NCI-H187 treated with DMSO at 0.1 percent for 48 hours (cell line): ENCODE measurements at regions not wholly inside any gene's neighbourhood (a gene's known extent, or its start where the extent isn't known, plus 50 kb on each side); places are given as distances from the start of the nearest gene placed in this dataset.
"Not testable (repeated sequence)": the region's sequence is repeated elsewhere in the genome, so short reads cannot be mapped to it uniquely, and the experiment has no call there.

ENCODE experiments used
- DNase-seq: peaks from one replicate; lab custom pipeline; 2025; lab: John Stamatoyannopoulos, UW

GRCh38 chr5:164300295-164300694 lies 794.9 kb downstream of the MAT2B start:
- DNase-seq, result no peak

DNA sequence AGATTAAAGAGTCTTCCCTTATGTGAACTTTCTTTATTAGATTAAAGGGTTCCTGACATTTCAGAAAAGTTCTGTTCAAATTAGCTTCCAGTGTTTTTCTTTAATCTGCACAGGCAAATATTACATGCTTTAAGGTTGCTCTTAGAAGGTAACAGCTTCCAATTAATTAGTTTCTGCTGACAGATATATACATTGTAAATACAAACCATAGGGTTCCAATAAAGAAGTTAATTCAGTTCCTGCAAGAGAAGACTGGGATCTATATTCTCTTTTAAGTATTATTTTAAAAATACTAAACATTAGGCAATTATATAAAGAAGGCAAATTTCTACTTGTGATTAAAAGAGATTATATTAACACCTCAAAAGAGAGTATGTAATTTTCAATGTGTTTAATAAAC lies 795.7 kb downstream of the MAT2B start:
- DNase-seq, result no peak

DNA sequence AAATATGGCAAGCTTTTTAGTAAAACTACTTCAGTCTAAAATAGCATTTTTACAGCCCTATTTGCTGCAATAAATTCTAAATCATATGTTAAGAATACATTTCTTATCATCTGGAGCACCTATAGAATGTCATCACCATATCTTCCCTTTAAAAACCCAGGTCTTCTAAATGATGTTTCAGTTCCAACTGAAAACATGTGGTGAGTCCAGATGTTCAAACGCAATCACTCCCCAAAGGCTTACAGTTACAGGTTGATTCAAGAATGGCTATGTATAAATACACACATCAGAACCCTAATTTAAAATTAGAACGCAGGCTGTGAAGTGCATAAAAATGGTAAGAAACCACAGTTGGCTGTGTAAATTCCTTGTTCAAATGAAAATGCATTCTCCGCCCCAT lies 796.3 kb downstream of the MAT2B start:
- DNase-seq, result no peak

- no peak for DNase-seq
Observed at GRCh38 chr5:164302533-164303235, 797.3 kb downstream of the MAT2B start.

GRCh38 chr5:164303646-164304215 lies 798.3 kb downstream of the MAT2B start:
- no peak for DNase-seq

DNA sequence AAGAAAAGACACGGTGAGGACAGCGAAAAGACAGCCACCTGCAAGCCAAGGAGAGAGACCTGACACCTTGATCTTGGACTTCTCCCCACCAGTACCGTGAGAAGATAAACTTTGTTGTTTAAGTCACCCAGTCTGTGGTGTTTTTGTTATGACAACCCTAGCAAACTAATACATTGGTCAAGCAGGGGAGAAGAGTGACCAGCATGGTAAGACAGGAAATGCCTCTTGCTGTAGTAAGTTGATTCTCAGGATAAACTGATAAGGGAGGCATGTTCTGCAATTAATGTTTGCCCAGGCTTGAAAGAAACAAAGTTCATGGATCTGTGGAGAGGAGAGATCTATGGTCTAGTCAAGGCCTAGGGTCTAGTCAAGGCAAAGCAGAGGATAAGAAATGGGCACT lies 801.2 kb downstream of the MAT2B start:
- DNase-seq, result no peak

DNA sequence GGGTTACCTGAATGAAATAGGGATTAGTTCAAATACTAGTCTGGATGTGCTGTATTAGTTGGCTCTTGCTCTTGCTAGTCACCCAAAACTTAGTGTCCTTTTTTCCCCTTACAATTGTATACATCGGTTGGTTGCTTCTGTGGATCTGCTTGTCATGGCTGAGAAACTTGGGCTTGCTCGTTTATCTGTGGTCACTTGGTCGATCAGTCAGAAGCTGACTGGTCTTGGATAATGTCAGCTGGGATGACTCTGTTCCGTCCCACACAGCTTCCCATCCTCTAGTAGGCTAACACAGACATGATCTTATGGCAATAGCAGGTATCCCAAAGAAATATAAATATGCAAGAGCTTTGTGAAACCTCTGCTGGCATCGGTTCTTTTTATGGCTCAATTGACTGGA lies 807.4 kb downstream of the MAT2B start:
- no peak for DNase-seq

DNA sequence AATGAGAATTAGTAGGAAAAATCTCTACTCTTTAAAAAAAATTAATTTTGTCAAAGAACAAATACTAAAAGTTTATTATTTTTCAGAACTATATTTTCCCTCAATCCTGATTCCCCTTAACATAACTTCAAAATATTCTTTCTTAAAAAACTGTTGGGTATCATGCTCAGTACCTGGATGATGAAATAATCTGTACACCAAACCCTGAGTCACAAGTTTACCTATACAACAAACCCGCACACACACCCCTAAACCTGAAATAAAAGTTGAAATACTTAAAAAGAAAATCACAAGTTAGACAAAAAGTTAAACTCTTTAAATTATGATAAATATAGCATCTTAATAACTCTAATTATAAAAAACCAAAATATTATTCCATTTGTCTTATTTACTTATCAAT lies 812.3 kb downstream of the MAT2B start:
- no peak for DNase-seq

DNA sequence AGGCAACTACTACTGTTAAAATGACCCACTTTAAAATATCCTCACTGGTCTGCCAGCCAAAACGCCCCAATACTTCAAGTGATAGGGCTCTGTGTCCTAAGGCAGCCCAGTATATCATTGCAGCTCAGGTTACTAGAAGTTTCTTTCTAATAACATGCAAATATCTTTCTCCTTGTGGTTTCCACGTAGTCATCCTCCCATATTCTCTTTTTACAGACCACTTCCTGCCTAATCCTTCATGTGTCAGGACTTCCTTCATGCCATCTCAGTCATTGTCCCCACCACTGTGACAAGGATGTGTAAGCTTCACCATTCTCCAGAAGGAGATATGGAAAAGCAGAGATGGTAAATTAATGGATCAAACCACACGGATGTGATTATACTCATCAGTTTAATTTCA lies 813.7 kb downstream of the MAT2B start:
- no peak for DNase-seq

DNA sequence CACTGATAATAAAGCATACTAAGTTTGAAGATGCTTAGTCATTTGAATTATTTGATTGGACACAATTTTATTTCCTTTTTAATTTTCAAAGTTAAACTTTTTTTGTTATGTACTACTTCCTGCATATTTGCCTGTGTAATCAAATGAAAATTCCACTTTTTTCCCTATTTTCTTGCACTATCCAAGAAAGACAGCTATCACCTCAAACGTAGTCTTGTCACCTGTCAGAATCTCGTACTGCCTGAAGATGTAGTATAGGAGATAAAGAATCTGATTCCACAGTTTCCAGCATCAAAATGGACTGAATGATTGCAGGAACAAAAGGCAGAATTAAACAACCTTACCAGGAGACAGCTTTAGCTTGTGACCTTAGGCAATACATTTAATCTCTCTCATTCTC lies 818.8 kb downstream of the MAT2B start:
- no peak for DNase-seq

GRCh38 chr5:164326219-164326618 lies 820.8 kb downstream of the MAT2B start:
- DNase-seq, result no peak

DNA sequence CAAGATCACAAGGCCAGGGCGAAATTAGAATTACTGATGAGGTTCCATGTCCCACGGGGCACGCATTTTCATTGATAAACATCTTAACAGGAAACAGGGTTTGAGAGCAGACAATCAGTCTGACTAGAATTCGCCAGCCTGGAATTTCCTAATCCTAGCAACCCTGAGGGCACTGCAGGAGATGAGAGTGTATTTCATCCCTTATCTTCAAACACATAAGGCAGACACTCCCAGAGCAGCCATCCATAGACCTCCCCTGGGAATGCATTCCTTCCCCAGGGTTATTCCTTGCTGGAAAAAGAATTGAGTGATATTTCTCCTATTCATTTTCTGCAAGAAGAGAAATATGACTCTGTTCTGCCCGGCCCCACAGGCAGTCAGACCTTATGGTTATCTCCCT lies 821.7 kb downstream of the MAT2B start:
- not testable (repeated sequence) for DNase-seq

DNA sequence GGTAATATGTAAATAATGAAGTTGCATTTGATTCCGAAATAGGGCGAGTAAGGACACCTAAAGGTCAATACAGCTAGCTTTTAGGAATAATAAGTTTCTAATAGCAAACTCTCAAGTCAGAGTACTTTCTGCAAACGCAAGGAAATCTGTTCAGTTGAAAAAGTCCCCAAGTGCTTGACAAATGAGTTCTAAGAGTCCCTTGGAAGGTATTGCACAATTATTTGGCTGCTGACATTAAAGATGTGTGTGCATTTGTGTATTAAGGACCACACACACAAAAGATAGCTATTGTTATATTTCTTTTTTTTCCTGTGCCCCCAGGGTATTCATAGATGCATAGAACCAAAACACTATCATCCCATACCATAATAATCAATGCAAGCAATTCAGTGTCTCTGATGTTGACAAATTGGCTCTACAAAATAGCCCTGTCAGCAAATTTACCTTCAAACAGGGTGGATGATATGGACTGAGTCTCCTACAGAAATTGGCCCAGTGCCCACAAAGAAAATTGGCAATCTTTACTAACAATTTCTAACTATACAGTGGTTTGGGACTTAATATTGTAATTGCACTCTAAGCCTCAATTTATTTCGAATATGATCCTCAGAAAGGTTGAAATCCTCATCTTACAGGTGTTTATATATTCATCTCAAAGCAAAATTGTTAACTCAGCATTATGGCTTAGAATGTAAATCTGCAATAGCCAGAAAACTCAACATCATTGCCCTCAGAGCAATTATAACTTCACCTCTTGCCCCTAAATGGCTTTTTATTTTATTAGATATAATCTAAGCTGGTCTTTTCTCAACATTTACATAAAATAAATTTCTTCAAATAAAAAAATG lies 827.2 kb downstream of the MAT2B start:
- DNase-seq, result no peak

DNA sequence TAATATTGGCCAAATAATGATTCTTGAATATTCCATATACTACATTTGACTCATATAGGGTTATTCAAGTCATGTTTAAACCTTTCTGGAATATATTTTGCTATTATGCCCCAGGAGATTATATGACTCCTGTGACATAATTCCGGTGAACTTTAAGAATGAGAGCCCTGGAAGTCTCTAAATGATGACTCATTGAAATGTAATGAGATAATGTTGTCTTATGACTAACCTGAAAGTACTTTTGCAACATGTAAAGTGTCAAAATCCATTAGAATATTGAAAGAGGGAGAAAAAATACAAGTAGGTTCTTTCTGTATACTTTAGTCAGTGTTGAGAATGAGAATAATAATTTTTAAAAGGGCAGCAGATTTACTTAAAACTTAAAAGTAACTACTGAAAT lies 830.4 kb downstream of the MAT2B start:
- no peak for DNase-seq

GRCh38 chr5:164336276-164336675 lies 830.9 kb downstream of the MAT2B start:
- no peak for DNase-seq

DNA sequence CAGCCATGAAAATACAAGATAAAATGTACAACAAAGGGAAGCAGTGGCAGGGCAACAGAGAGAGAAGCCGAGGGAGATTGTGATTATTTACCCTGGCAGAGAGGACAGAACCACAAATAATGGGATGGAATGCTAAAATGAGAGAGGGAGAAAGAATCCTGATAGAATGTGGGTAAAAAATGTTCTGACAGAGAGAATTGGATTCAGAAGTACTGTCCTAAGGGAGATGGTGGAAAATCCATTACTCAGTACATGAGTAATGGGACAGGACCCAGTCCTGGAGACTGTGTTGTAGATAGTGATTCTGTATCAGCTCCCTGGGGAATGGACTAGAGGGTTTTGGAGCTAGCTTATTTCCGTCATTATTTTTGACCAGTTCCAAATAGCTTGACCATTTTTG lies 831.5 kb downstream of the MAT2B start:
- DNase-seq, result no peak

- no peak for DNase-seq
Observed at GRCh38 chr5:164341056-164341619, 835.7 kb downstream of the MAT2B start.

DNA sequence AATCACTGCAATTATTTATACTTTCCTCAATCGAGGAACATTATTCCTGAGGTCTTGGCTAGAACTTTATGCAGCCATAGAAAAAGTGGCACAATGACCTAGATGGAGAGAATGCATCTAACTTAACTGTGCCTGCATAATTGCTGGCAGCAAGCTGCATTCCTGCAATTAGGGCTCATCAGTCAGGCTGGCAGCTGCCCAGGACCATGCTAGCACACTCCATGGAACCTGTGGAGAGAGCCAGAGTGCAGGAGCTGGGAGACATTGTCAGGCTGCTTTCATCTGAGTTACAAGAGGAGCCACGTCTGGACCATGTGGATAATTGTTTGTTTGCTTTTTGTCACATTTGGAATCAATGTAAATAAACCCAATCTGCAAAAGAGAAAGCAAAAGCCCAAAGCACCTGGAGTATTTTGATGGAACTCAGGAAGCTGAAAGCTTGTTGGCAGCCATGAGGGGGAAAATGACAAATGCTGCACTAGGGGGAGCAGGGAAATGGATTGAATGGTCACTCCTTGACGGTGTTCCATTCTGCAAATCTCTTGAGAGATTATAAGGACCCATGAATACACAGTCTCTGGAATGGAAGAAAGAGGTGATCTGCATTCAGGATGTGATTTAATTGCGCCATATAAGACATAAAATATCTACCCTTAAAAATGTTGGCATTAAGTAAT lies 839.9 kb downstream of the MAT2B start:
- no peak for DNase-seq

DNA sequence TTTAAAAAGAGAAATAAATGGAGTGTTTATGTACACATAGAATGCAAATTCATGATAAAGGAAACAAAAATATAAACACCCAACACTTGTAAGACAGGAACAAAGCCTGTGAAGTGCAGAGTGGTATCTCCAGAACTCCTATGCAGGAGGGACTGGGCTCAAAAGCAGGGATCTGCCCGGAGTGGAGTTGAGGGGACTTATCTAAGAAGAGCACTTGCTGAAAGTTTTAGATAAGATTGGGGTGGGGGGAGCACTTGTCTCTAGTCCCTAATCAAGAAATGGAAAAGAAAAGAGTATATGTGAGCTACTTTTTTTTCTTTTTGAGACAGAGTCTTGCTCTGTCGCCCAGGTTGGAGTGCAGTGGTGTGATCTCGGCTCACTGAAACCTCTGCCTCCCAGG lies 840.4 kb downstream of the MAT2B start:
- DNase-seq, result no peak

- no peak for DNase-seq
Observed at GRCh38 chr5:164346785-164347630, 841.6 kb downstream of the MAT2B start.

DNA sequence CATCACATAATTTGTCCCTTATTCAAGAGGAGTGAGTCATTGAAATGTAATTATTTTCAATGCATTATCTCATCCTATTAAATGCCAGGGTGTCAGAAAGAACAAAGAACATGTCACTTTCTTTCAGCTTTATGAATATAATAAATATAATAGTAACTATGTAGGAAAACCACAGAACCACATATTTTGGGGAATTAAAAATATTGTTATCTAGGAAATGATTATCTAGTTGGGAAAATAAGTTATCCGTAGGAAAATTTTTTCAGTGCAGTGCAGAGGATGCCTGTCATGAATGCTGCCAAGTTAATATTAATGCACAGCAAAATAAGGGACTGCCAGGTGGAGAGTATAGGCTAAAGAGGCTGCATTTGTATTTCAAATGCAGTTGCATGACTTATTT lies 844.8 kb downstream of the MAT2B start:
- DNase-seq, result no peak
